K562 (cell line): ENCODE measurements at regions not wholly inside any gene's neighbourhood (a gene's known extent, or its start where the extent isn't known, plus 50 kb on each side); places are given as distances from the start of the nearest gene placed in this dataset.

Source experiments
- ATAC-seq: fragments of 200-7000 bp; cut with Tn5 transposase; 3 replicates; pipeline ENCODE4 v1.9.1; 2020; ENCODE audit warnings: moderate library complexity
- BruUV-seq: library from RNA; stranded (reverse); fragments of 400-500 nt; replicated peaks from 2 replicates; lab custom pipeline; 2021; lab: Mats Ljungman, UMichigan
- CTCF ChIA-PET: fragments of 300-600 bp; formaldehyde crosslinking; extraction: SDS; loops from one replicate; lab custom pipeline; 2021; ENCODE audit warnings: low intra/inter-chr PET ratio; lab: Yijun Ruan, JAX
- POLR2A ChIA-PET: fragments of 300-600, 350-650 bp; sonication (Branson Sonifier 250); formaldehyde crosslinking; extraction: SDS; loops from one replicate; lab custom pipeline; 2021; ENCODE audit warnings: antibody characterized with exemption, inconsistent platforms; lab: Yijun Ruan, JAX
- DNase-seq, 4 experiments: peaks; one replicate each; pipeline versions ENCODE4 v3.0.0 to v3.0.0-alpha.2; 2011 to 2018; ENCODE audit warnings: low spot score in 3 of 4, mixed read lengths in 3 of 4; ENCODE audit errors: extremely low read depth in 1 of 4
- FAIRE-seq: peaks from 2 replicates; lab custom pipeline; 2011; peaks lifted over from hg19 to GRCh38; lab: Jason Lieb, UNC
- H2AFZ ChIP-seq: 2 replicates; pipeline ENCODE4 v1.6.0; 2011; ENCODE audit warnings: low read depth, low read length, control low read depth, inconsistent platforms
- H3K27ac ChIP-seq: fragments of 200-600 bp; 3 replicates; pipeline ENCODE4 v1.8.0; 2011; ENCODE audit warnings: low read depth, mild to moderate bottlenecking, control low read depth, inconsistent platforms, low read length, moderate library complexity, mixed read lengths; ENCODE audit errors: extremely low read depth
- H3K27me3 ChIP-seq, 2 experiments: fragments of 300-600 bp in 1 of 2; 2 replicates in 1 of 2; 3 replicates in 1 of 2; pipeline versions ENCODE4 v1.6.0 to v1.8.0; 2011; ENCODE audit warnings: inconsistent platforms in 2 of 2, low read length in 2 of 2, mild to moderate bottlenecking in 1 of 2, mixed read lengths in 1 of 2, moderate library complexity in 1 of 2; ENCODE audit not compliant: control insufficient read depth in 2 of 2, insufficient read depth in 2 of 2
- H3K36me3 ChIP-seq: fragments of 300-600 bp; 3 replicates; pipeline ENCODE4 v1.8.0; 2011; ENCODE audit warnings: mild to moderate bottlenecking, low read length, inconsistent platforms; ENCODE audit not compliant: control insufficient read depth, insufficient read depth
- H3K4me1 ChIP-seq, 2 experiments: fragments of 200-600 bp in 1 of 2; replicated peaks in 1 of 2; 2 replicates in 1 of 2; 3 replicates in 1 of 2; pipeline versions ENCODE4 v1.5.1 to v1.8.0; 2011; ENCODE audit warnings: inconsistent platforms in 2 of 2, low read length in 2 of 2, mild to moderate bottlenecking in 1 of 2, mixed read lengths in 1 of 2, moderate library complexity in 1 of 2; ENCODE audit not compliant: control insufficient read depth in 2 of 2, insufficient read depth in 2 of 2
- H3K4me2 ChIP-seq: 2 replicates; pipeline ENCODE4 v1.6.1; 2011; ENCODE audit warnings: low read length, control low read depth, inconsistent platforms, mixed read lengths; ENCODE audit not compliant: insufficient read depth
- H3K4me3 ChIP-seq: fragments of 200-600 bp; sonication (generic), shearing (Covaris generic); 2 replicates; pipeline ENCODE4 v1.5.1; 2016; ENCODE audit warnings: control low read depth, inconsistent platforms
- H3K79me2 ChIP-seq: fragments of 200-600 bp; 3 replicates; pipeline ENCODE4 v1.8.0; 2011; ENCODE audit warnings: low read length, inconsistent platforms; ENCODE audit not compliant: control insufficient read depth, insufficient read depth
- H3K9ac ChIP-seq, 2 experiments: 2 replicates each; pipeline versions ENCODE4 v1.6.0 to v1.6.1; 2011; ENCODE audit warnings: low read depth in 2 of 2, low read length in 2 of 2, control low read depth in 1 of 2, inconsistent platforms in 1 of 2, mild to moderate bottlenecking in 1 of 2, mixed read lengths in 1 of 2; ENCODE audit not compliant: insufficient read depth in 1 of 2
- H3K9me1 ChIP-seq: one replicate; pipeline ENCODE4 v1.6.0; 2011; ENCODE audit warnings: inconsistent platforms, mild to moderate bottlenecking, low read length, moderate library complexity; ENCODE audit not compliant: control insufficient read depth, insufficient read depth
- H3K9me3 ChIP-seq: replicated peaks from 2 replicates; pipeline ENCODE4 v1.5.1; 2011; ENCODE audit warnings: low read depth, low read length, inconsistent platforms; ENCODE audit not compliant: control insufficient read depth, insufficient read depth
- H4K20me1 ChIP-seq: replicated peaks from 2 replicates; pipeline ENCODE4 v1.6.1; 2011; ENCODE audit warnings: low read length, inconsistent platforms, mixed read lengths; ENCODE audit not compliant: control insufficient read depth, insufficient read depth
- ERF ChIP-seq: fragments of 450-650 bp; formaldehyde crosslinking; IDR thresholded peaks from 2 replicates; pipeline ENCODE4 v1.4.0; 2020; ENCODE audit warnings: mild to moderate bottlenecking, mixed read lengths
- ESRRB ChIP-seq: fragments of 250-450 bp; sonication (Bioruptor Pico); IDR thresholded peaks from 2 replicates; pipeline ENCODE4 v1.5.0; 2020; ENCODE audit warnings: mild to moderate bottlenecking, moderate library complexity, borderline replicate concordance
- GATAD2B ChIP-seq: fragments of 450-650 bp; IDR thresholded peaks from 2 replicates; pipeline ENCODE4 v1.6.1; 2017; ENCODE audit warnings: mild to moderate bottlenecking, borderline replicate concordance
- HMG20A ChIP-seq: fragments of 450-650 bp; formaldehyde crosslinking; conservative IDR thresholded peaks from 2 replicates; pipeline ENCODE4 v1.4.0; 2020; ENCODE audit warnings: mild to moderate bottlenecking, mixed read lengths
- MYC ChIP-seq, 2 experiments: fragments of 250-450 bp in 1 of 2; sonication (Bioruptor Pico) in 1 of 2; IDR thresholded peaks; 2 replicates each; pipeline versions ENCODE4 v1.5.1 to v1.6.1; 2012 to 2021; ENCODE audit warnings: low read depth in 2 of 2, borderline replicate concordance in 1 of 2, improper control_type of control experiment in 1 of 2, low read length in 1 of 2, mild to moderate bottlenecking in 1 of 2, moderate library complexity in 1 of 2
- NCOA1 ChIP-seq: fragments of 450-650 bp; IDR thresholded peaks from 2 replicates; pipeline ENCODE4 v1.6.1; 2016; ENCODE audit warnings: low read depth
- SIN3B ChIP-seq: fragments of 450-650 bp; IDR thresholded peaks from 2 replicates; pipeline ENCODE4 v1.6.1; 2017; ENCODE audit warnings: low read depth, mild to moderate bottlenecking, moderate library complexity
- SMARCE1 ChIP-seq: fragments of 450-650 bp; IDR thresholded peaks from 2 replicates; pipeline ENCODE4 v1.7.1; 2016; ENCODE audit warnings: mild to moderate bottlenecking
- SOX6 ChIP-seq: fragments of 450-650 bp; IDR thresholded peaks from 2 replicates; pipeline ENCODE4 v1.6.1; 2014; ENCODE audit warnings: mild to moderate bottlenecking
- TAF9B ChIP-seq: fragments of 450-650 bp; IDR thresholded peaks from 2 replicates; pipeline ENCODE4 v1.6.1; 2018; ENCODE audit warnings: mild to moderate bottlenecking; ENCODE audit not compliant: partially characterized antibody
- TRIM24 ChIP-seq, 2 experiments: fragments of 450-650 bp; IDR thresholded peaks; 2 replicates each; pipeline ENCODE4 v1.6.1; 2016
- TRIM28 ChIP-seq: fragments of 450-650 bp; IDR thresholded peaks from 2 replicates; pipeline ENCODE4 v1.6.1; 2017
- WHSC1 ChIP-seq: IDR thresholded peaks from one replicate; pipeline ENCODE4 v1.6.1; 2012; ENCODE audit warnings: low read length, control low read depth, inconsistent platforms
- ZNF24 ChIP-seq: fragments of 450-650 bp; IDR thresholded peaks from 2 replicates; pipeline ENCODE4 v1.6.1; 2016
- ZNF586 ChIP-seq: fragments of 450-650 bp; formaldehyde crosslinking; conservative IDR thresholded peaks from 2 replicates; pipeline ENCODE4 v1.4.0; 2020; ENCODE audit warnings: mild to moderate bottlenecking, moderate library complexity
- ZNF589 ChIP-seq: fragments of 200-800 bp; sonication (Bioruptor generic); IDR thresholded peaks from 2 replicates; pipeline ENCODE4 v1.6.1; 2016; ENCODE audit warnings: low read depth, missing genetic modification characterization, missing compliant biosample characterization
- ZNF785 ChIP-seq: fragments of 250-450 bp; sonication (Bioruptor Pico); IDR thresholded peaks from 2 replicates; pipeline ENCODE4 v1.4.0; 2020; ENCODE audit warnings: mild to moderate bottlenecking
- WGBS: fragments of 100-300 bp; shearing (Covaris generic); methylation state at CpG from one replicate; pipeline ENCODE4 v1.1.6; 2016; ENCODE audit warnings: low coverage, mixed read lengths; ENCODE audit not compliant: insufficient coverage; ENCODE audit errors: missing lambda C conversion rate; 5-methylcytosine and 5-hydroxymethylcytosine counted together
- in situ Hi-C: fragments of 300-500 bp; cut with MboI; formaldehyde crosslinking; loops from 4 replicates; pipeline ENCODE4 v1.15.0; 2018; ENCODE audit warnings: inconsistent platforms, mixed read lengths
- intact Hi-C: fragments of 100-400 bp; cut with micrococcal nuclease; formaldehyde crosslinking; loops from 2 replicates; pipeline ENCODE4 v1.14.2; 2022
- TF ChIP-seq, protein P1 (sequence below): fragments of 250-450 bp; sonication (Bioruptor Pico); IDR thresholded peaks from 2 replicates; pipeline ENCODE4 v1.8.0; 2021; ENCODE audit warnings: moderate library complexity, mild to moderate bottlenecking, inconsistent platforms
- TF ChIP-seq, protein P2 (sequence below), 2 experiments: fragments of 450-650 bp; IDR thresholded peaks; 2 replicates each; pipeline ENCODE4 v1.6.1; 2018; ENCODE audit warnings: mild to moderate bottlenecking in 2 of 2, low read depth in 1 of 2; ENCODE audit not compliant: partially characterized antibody in 2 of 2

DNA sequence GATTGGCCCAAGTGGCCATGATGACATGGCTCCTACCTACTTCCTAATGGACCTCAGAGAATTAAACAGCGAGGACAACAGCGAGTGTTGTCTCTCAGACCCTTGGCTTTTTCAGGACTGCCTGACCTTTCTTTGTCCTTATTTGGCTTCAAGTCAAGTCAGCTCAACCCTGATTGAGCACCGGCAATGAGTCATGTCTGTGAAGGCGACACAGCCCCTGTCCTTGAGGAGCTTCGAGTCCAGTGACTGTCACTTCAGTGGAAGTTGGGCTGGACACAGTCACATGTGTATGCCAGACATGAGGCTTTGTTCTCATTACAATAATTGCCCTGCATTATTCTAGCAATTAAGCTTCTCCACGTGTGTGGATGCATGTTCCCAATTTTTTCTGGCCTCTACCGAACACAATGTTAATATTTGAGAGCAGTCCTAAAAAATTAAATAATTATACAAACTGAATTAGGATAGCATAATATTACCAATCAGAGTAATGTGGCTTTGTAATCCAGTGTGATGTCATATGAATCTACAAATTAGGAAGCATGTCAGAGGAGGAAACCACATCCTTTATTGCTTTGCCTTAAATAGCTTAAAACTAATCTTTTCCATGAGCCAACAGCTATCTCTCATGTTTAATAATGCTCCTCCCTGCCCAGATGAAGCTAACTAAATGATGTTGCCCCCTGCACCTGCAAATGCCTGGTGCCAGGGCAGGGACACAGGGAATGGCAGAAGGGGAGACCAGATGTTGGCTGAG lies 178.6 kb downstream of the CDH26 start:
- CTCF ChIA-PET, result no interaction called here
- Histone ChIP-seq H3K9me3 (no peaks in the 10 kb centered on the region), H3K27ac (no peak overlapping the region), H3K4me2 (no peak overlapping the region), H3K4me1 (no peaks in the 10 kb centered on the region; a peak in 1 of 5 replicates), H3K27me3 (peaks cover 0 to 4% of the 10 kb centered on the region in 2 experiments; a peak in 1 of 5 replicates), H2AFZ (no peak overlapping the region), H4K20me1 (no peaks in the 10 kb centered on the region), H3K79me2 (no peaks in the 10 kb centered on the region), H3K9ac (no peak overlapping the region), H3K36me3 (no peaks in the 10 kb centered on the region), H3K9me1 (no peaks in the 10 kb centered on the region), H3K4me3 (no peak overlapping the region)
- in situ Hi-C loops, result no loop called here
- TF ChIP-seq ZNF589 (CRISPR knock-in tag) (no peak), ZNF24 (no peak), HMG20A (no peak), MYC (IDR thresholded peaks at IDR 0.05; ENCODE audit: low read depth, low read length) (no peak), MYC (CRISPR knock-in tag; IDR thresholded peaks at IDR 0.05; ENCODE audit: borderline replicate concordance, low read depth) (no peak), SMARCE1 (no peak), TRIM24 (IDR thresholded peaks at IDR 0.05) (no peak), WHSC1 (no peak), SIN3B (no peak), GATAD2B (no peak), ZNF586 (CRISPR knock-in tag) (no peak), ZNF785 (CRISPR knock-in tag) (no peak), NCOA1 (no peak), ESRRB (CRISPR knock-in tag) (no peak), TRIM28 (no peak), SOX6 (no peak), ERF (CRISPR knock-in tag) (no peak), TAF9B (no peak)
- TF ChIP-seq, protein P1, sequence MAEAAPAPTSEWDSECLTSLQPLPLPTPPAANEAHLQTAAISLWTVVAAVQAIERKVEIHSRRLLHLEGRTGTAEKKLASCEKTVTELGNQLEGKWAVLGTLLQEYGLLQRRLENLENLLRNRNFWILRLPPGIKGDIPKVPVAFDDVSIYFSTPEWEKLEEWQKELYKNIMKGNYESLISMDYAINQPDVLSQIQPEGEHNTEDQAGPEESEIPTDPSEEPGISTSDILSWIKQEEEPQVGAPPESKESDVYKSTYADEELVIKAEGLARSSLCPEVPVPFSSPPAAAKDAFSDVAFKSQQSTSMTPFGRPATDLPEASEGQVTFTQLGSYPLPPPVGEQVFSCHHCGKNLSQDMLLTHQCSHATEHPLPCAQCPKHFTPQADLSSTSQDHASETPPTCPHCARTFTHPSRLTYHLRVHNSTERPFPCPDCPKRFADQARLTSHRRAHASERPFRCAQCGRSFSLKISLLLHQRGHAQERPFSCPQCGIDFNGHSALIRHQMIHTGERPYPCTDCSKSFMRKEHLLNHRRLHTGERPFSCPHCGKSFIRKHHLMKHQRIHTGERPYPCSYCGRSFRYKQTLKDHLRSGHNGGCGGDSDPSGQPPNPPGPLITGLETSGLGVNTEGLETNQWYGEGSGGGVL (CRISPR knock-in tag), result no peak
- TF ChIP-seq, protein P2, sequence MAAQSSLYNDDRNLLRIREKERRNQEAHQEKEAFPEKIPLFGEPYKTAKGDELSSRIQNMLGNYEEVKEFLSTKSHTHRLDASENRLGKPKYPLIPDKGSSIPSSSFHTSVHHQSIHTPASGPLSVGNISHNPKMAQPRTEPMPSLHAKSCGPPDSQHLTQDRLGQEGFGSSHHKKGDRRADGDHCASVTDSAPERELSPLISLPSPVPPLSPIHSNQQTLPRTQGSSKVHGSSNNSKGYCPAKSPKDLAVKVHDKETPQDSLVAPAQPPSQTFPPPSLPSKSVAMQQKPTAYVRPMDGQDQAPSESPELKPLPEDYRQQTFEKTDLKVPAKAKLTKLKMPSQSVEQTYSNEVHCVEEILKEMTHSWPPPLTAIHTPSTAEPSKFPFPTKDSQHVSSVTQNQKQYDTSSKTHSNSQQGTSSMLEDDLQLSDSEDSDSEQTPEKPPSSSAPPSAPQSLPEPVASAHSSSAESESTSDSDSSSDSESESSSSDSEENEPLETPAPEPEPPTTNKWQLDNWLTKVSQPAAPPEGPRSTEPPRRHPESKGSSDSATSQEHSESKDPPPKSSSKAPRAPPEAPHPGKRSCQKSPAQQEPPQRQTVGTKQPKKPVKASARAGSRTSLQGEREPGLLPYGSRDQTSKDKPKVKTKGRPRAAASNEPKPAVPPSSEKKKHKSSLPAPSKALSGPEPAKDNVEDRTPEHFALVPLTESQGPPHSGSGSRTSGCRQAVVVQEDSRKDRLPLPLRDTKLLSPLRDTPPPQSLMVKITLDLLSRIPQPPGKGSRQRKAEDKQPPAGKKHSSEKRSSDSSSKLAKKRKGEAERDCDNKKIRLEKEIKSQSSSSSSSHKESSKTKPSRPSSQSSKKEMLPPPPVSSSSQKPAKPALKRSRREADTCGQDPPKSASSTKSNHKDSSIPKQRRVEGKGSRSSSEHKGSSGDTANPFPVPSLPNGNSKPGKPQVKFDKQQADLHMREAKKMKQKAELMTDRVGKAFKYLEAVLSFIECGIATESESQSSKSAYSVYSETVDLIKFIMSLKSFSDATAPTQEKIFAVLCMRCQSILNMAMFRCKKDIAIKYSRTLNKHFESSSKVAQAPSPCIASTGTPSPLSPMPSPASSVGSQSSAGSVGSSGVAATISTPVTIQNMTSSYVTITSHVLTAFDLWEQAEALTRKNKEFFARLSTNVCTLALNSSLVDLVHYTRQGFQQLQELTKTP (IDR thresholded peaks at IDR 0.05; ENCODE audit: low read depth in 1 of 2, partially characterized antibody in 2 of 2), result no peak
- ATAC-seq (no peak), DNase-seq (no peak), FAIRE-seq (no peak)
- 0% methylated on average over 7 of the region's 7 CpGs for WGBS
- POLR2A ChIA-PET, result interaction anchor here (1.4 kb wide), 1 partner anchor 24 kb away, joined by 3 read pairs; no protein-coding TSS in a partner anchor
- intact Hi-C loops, result no loop called here
- BruUV-seq, result no TSS peak
